Hypothalamus (tissue), 51 donors: ENCODE measurements at regions not wholly inside any gene's neighbourhood (a gene's known extent, or its start where the extent isn't known, plus 50 kb on each side); places are given as distances from the start of the nearest gene placed in this dataset.

Source experiments
- DNase-seq, 51 donors: peaks; one replicate each; lab custom pipeline; 2025; lab: John Stamatoyannopoulos, UW

- DNase-seq = no peak
These were observed 225.9 kb upstream of the CITED2 start for GRCh38 chr6:139600343-139600742.

- DNase-seq = peak in 30 of 51 donors; percentile 0 to 37 (median 16)
These were observed 223.6 kb upstream of the CITED2 start for GRCh38 chr6:139597771-139598755.

- DNase-seq = no peak
These were observed 222.8 kb upstream of the CITED2 start for GRCh38 chr6:139597087-139597763.

- DNase-seq = no peak
These were observed 220.7 kb upstream of the CITED2 start for GRCh38 chr6:139595183-139595582.

GRCh38 chr6:139594333-139594965, 220.0 kb upstream of the CITED2 start:
- DNase-seq = no peak

- DNase-seq = no peak
These were observed 218.6 kb upstream of the CITED2 start for GRCh38 chr6:139593081-139593480.

GRCh38 chr6:139592011-139592410, 217.6 kb upstream of the CITED2 start:
- no peak for DNase-seq

- peak in 1 of 51 donors; percentile 7 for DNase-seq
These were observed 216.8 kb upstream of the CITED2 start for GRCh38 chr6:139591075-139591865.

GRCh38 chr6:139590206-139590605, 215.8 kb upstream of the CITED2 start:
- DNase-seq = no peak

- DNase-seq = peak in 1 of 51 donors; percentile 13
These were observed 214.5 kb upstream of the CITED2 start for GRCh38 chr6:139588734-139589593.

GRCh38 chr6:139588076-139588639, 213.7 kb upstream of the CITED2 start:
- no peak for DNase-seq

GRCh38 chr6:139587469-139587868, 213.0 kb upstream of the CITED2 start:
- DNase-seq = no peak

GRCh38 chr6:139586273-139586672, 211.8 kb upstream of the CITED2 start:
- no peak for DNase-seq

- no peak for DNase-seq
These were observed 210.2 kb upstream of the CITED2 start for GRCh38 chr6:139584599-139584998.

GRCh38 chr6:139583420-139583819, 209.0 kb upstream of the CITED2 start:
- no peak for DNase-seq

GRCh38 chr6:139582956-139583355, 208.5 kb upstream of the CITED2 start:
- no peak for DNase-seq

- no peak for DNase-seq
These were observed 207.0 kb upstream of the CITED2 start for GRCh38 chr6:139581485-139581865.

GRCh38 chr6:139580592-139581484, 206.4 kb upstream of the CITED2 start:
- DNase-seq = no peak
